Tibial nerve (tissue), 4 donors: ENCODE measurements at regions not wholly inside any gene's neighbourhood (a gene's known extent, or its start where the extent isn't known, plus 50 kb on each side); places are given as distances from the start of the nearest gene placed in this dataset.
A peak's percentile ranks its signal among the peaks of the same experiment; 100 is the strongest.

ENCODE experiments used
- DNase-seq, 2 donors: peaks; one replicate each; pipeline ENCODE4 v3.0.0-alpha.2; 2019; ENCODE audit warnings: low spot score in 2 of 2
- H3K27ac ChIP-seq, 4 donors: fragments of 200-600 bp; sonication (generic) in 3 of 4; one replicate each; pipeline ENCODE4 v1.5.1; 2017 to 2019; ENCODE audit warnings: mild to moderate bottlenecking in 1 of 4
- H3K27me3 ChIP-seq, 2 donors: fragments of 200-600 bp; sonication (generic) in 1 of 2; one replicate each; pipeline versions ENCODE4 v1.5.1 to v1.6.0; 2017 to 2019
- H3K36me3 ChIP-seq, 3 donors: fragments of 200-600 bp; sonication (generic); one replicate each; pipeline ENCODE4 v1.5.1; 2018 to 2019
- H3K4me1 ChIP-seq, 4 donors: fragments of 200-600 bp; sonication (generic) in 3 of 4; one replicate each; pipeline ENCODE4 v1.5.1; 2017 to 2019
- H3K4me3 ChIP-seq, 4 donors: fragments of 200-600 bp; sonication (generic) in 3 of 4; one replicate each; pipeline ENCODE4 v1.5.1; 2017 to 2019; ENCODE audit warnings: mild to moderate bottlenecking in 1 of 4, moderate library complexity in 1 of 4
- H3K9me3 ChIP-seq, 4 donors: fragments of 200-600 bp; sonication (generic) in 3 of 4; one replicate each; pipeline ENCODE4 v1.5.1; 2017 to 2019
- CTCF ChIP-seq, 5 experiments: fragments of 200-600 bp in 3 of 5; fragments of 450-650 bp in 2 of 5; sonication (generic) in 3 of 5; IDR thresholded peaks; one replicate each; pipeline ENCODE4 v1.5.1; 2016 to 2019; ENCODE audit warnings: antibody characterized with exemption in 5 of 5, mild to moderate bottlenecking in 3 of 5, moderate library complexity in 2 of 5
- EP300 ChIP-seq, 2 donors: sonication (generic); formaldehyde crosslinking; IDR thresholded peaks; one replicate each; pipeline ENCODE4 v1.6.1; 2017; ENCODE audit warnings: antibody characterized with exemption in 2 of 2, mild to moderate bottlenecking in 1 of 2
- POLR2A ChIP-seq, 2 donors: fragments of 450-650 bp; IDR thresholded peaks; one replicate each; pipeline ENCODE4 v1.6.1; 2017; ENCODE audit warnings: antibody characterized with exemption in 2 of 2, mild to moderate bottlenecking in 2 of 2, moderate library complexity in 2 of 2
- WGBS, 2 donors: methylation state at CpG; one replicate each; pipeline ENCODE4 v1.1.5; 2018; 5-methylcytosine and 5-hydroxymethylcytosine counted together

- Histone ChIP-seq H3K9me3 (no peaks in the 10 kb centered on the region), H3K4me3 (peak overlapping the region; percentile 36 to 65 (median 48)), H3K36me3 (peaks cover 0 to 20% (median 0%) of the 10 kb centered on the region in 3 donors), H3K27ac (peak overlapping the region in 2 of 4 donors; percentile 72 to 83), H3K27me3 (no peaks in the 10 kb centered on the region), H3K4me1 (peaks cover 0 to 60% (median 35%) of the 10 kb centered on the region in 4 donors)
- TF ChIP-seq EP300 (IDR thresholded peaks at IDR 0.05) (peak in 1 of 2 donors; percentile 2), CTCF (IDR thresholded peaks at IDR 0.05) (no peak)
- no peak for DNase-seq
- 5 to 13% methylated on average over 3 of the region's 3 CpGs for WGBS, 2 donors
Observed at GRCh38 chr5:124650951-124651662, 95.3 kb downstream of the ZNF608 start.

DNA sequence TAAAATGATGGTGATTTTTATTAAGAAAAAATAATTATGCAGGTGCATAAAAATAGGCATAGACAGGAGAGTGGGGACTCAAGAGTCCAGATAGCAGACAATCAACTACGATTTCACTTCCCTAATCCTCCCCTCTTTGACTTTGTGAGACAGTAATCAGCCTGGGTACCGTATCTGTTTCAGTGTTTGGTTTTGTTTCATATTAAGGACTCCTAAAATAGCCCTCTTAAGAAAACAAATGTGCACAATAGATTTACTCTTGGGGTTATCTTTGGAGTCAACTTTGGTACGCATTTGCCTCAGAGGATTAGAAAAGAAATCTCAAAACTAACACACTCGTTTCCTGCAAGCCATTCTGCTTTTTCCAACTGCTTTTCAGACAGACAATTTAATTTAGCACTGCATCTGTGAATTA is 96.3 kb downstream of the ZNF608 start:
- WGBS, 2 donors = 20 to 26% methylated on average over 4 of the region's 4 CpGs
- H3K36me3 ChIP-seq = peaks cover 0 to 20% (median 0%) of the 10 kb centered on the region in 3 donors
- H3K27me3 ChIP-seq = no peaks in the 10 kb centered on the region
- no peak for DNase-seq
- H3K27ac ChIP-seq = peak overlapping the region in 1 of 4 donors; percentile 83
- H3K4me3 ChIP-seq = peak overlapping the region in 1 of 4 donors; percentile 5
- TF ChIP-seq POLR2A (IDR thresholded peaks at IDR 0.05) (no peak), CTCF (IDR thresholded peaks at IDR 0.05) (no peak), EP300 (IDR thresholded peaks at IDR 0.05) (no peak)
- no peaks in the 10 kb centered on the region for H3K9me3 ChIP-seq
- H3K4me1 ChIP-seq = peaks cover 0 to 50% (median 25%) of the 10 kb centered on the region in 4 donors

DNA sequence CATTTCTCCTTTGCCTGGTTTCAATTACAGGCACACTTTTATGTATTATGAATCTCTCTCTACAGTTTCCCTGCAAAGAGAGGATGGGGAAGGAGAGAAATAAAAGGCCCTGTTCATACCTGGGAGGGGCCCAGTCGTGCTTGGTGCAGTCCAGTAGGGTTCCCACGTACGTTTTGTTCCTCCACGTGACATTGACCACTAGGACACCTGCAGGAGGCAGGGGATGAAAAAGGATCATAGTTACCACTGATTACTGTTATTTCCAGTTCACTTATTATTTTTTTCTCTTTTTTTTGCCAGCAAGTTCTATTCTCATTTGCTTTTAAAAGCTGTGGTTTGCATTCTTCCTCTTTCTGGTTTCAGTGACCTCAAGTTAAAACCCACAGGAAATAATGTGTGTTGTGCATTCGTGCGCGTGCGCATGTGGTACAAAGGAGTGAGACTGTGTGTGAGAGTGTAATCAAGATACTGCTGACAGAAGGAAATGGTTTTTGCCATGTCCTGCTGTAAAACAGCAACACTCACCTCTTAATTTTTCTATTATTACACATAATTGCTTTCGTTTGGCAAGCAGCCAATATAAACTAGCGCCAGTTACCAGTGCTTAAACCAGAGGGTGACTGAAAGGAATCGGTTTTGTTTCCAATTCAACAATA is 96.8 kb downstream of the ZNF608 start:
- Histone ChIP-seq H3K9me3 (no peaks in the 10 kb centered on the region), H3K36me3 (peaks cover 0 to 20% (median 0%) of the 10 kb centered on the region in 3 donors), H3K27me3 (no peaks in the 10 kb centered on the region), H3K4me1 (peaks cover 0 to 46% (median 22%) of the 10 kb centered on the region in 4 donors), H3K4me3 (peak overlapping the region in 1 of 4 donors; percentile 5), H3K27ac (peak overlapping the region in 1 of 4 donors; percentile 83)
- 30 to 36% methylated on average over 11 of the region's 11 CpGs for WGBS, 2 donors
- TF ChIP-seq POLR2A (IDR thresholded peaks at IDR 0.05) = no peak
- no peak for TF ChIP-seq CTCF (IDR thresholded peaks at IDR 0.05)
- peak; percentile 34 to 81 for TF ChIP-seq EP300 (IDR thresholded peaks at IDR 0.05)
- DNase-seq = peak; percentile 43 to 61

- peak overlapping the region in 1 of 4 donors; percentile 41 for H3K27ac ChIP-seq
- H3K4me1 ChIP-seq = peaks cover 0 to 43% (median 22%) of the 10 kb centered on the region in 4 donors
- no peaks in the 10 kb centered on the region for H3K27me3 ChIP-seq
- 72 to 75% methylated on average over 9 of the region's 9 CpGs for WGBS, 2 donors
- H3K4me3 ChIP-seq = no peak overlapping the region
- TF ChIP-seq EP300 (IDR thresholded peaks at IDR 0.05) = no peak
- TF ChIP-seq CTCF (IDR thresholded peaks at IDR 0.05) = no peak
- no peak for TF ChIP-seq POLR2A (IDR thresholded peaks at IDR 0.05)
- DNase-seq = no peak
- H3K9me3 ChIP-seq = no peaks in the 10 kb centered on the region
- H3K36me3 ChIP-seq = peaks cover 0 to 20% (median 0%) of the 10 kb centered on the region in 3 donors
Observed at GRCh38 chr5:124648902-124649467, 97.5 kb downstream of the ZNF608 start.

- Histone ChIP-seq H3K27me3 (no peaks in the 10 kb centered on the region), H3K36me3 (peaks cover 0 to 26% (median 0%) of the 10 kb centered on the region in 3 donors), H3K9me3 (no peaks in the 10 kb centered on the region), H3K27ac (no peak overlapping the region), H3K4me3 (no peak overlapping the region), H3K4me1 (peaks cover 0 to 36% (median 22%) of the 10 kb centered on the region in 4 donors)
- DNase-seq = no peak
- WGBS, 2 donors = 83 to 88% methylated on average over 8 of the region's 8 CpGs
- TF ChIP-seq CTCF (IDR thresholded peaks at IDR 0.05) (no peak), EP300 (IDR thresholded peaks at IDR 0.05) (no peak), POLR2A (IDR thresholded peaks at IDR 0.05) (no peak)
Observed at GRCh38 chr5:124647352-124647751, 99.1 kb downstream of the ZNF608 start.
